GM23338 (cell line): ENCODE measurements at regions not wholly inside any gene's neighbourhood (a gene's known extent, or its start where the extent isn't known, plus 50 kb on each side); places are given as distances from the start of the nearest gene placed in this dataset.

Experiments used
- CREB1 ChIP-seq: fragments of 250-450 bp; sonication (Bioruptor Pico); IDR thresholded peaks from 2 replicates; pipeline ENCODE4 v1.5.0; 2020; ENCODE audit warnings: low read depth, mild to moderate bottlenecking, moderate library complexity
- CTCF ChIP-seq, 2 experiments: fragments of 200-600 bp in 1 of 2; sonication (generic) in 1 of 2; conservative IDR thresholded peaks; 2 replicates each; pipeline versions ENCODE4 v1.5.1 to v1.6.1; 2016 to 2017; ENCODE audit warnings: antibody characterized with exemption in 2 of 2, low read depth in 2 of 2, mild to moderate bottlenecking in 2 of 2, moderate library complexity in 1 of 2
- ETS1 ChIP-seq: IDR thresholded peaks from 2 replicates; pipeline ENCODE4 v1.6.1; 2016; ENCODE audit warnings: antibody characterized with exemption
- EZH2 ChIP-seq: fragments of 200-600 bp; sonication (generic); IDR thresholded peaks from one replicate; pipeline ENCODE4 v1.8.0; 2017; ENCODE audit warnings: antibody characterized with exemption, mild to moderate bottlenecking, low read depth; ENCODE audit not compliant: unreplicated experiment
- EZH2phosphoT487 ChIP-seq: fragments of 200-600 bp; sonication (generic); IDR thresholded peaks from one replicate; pipeline ENCODE4 v1.8.1; 2018; ENCODE audit warnings: antibody characterized with exemption; ENCODE audit not compliant: unreplicated experiment
- JUNB ChIP-seq: IDR thresholded peaks from one replicate; pipeline ENCODE4 v1.6.1; 2016; ENCODE audit warnings: antibody characterized with exemption; ENCODE audit not compliant: unreplicated experiment
- POLR2AphosphoS5 ChIP-seq: IDR thresholded peaks from 2 replicates; pipeline ENCODE4 v1.6.1; 2016; ENCODE audit warnings: antibody characterized with exemption, low read depth
- REST ChIP-seq: IDR thresholded peaks from one replicate; pipeline ENCODE4 v1.6.1; 2018; ENCODE audit warnings: antibody characterized with exemption; ENCODE audit not compliant: unreplicated experiment

GRCh38 chr12:88763536-88764100, 183.3 kb upstream of the KITLG start:
- TF ChIP-seq EZH2, result no peak
- TF ChIP-seq EZH2phosphoT487, result no peak
- TF ChIP-seq CTCF (conservative IDR thresholded peaks at IDR 0.05; ENCODE audit: low read depth in 2 of 2), result no peak
- no peak for TF ChIP-seq POLR2AphosphoS5
- no peak for TF ChIP-seq REST
- TF ChIP-seq CREB1 (CRISPR knock-in tag), result no peak
- no peak for TF ChIP-seq ETS1
- TF ChIP-seq JUNB, result no peak
